LNCaP clone FGC (cell line): ENCODE measurements at regions not wholly inside any gene's neighbourhood (a gene's known extent, or its start where the extent isn't known, plus 50 kb on each side); places are given as distances from the start of the nearest gene placed in this dataset.
"Not testable (repeated sequence)": the region's sequence is repeated elsewhere in the genome, so short reads cannot be mapped to it uniquely, and the experiment has no call there.

ENCODE experiments used
- DNase-seq: peaks from one replicate; pipeline ENCODE4 v3.0.0-alpha.2; 2011; ENCODE audit warnings: low read depth
- H3K4me3 ChIP-seq: 2 replicates; pipeline ENCODE4 v1.5.1; 2011; ENCODE audit warnings: mild to moderate bottlenecking, low read depth, low read length, control low read depth
- CTCF ChIP-seq: IDR thresholded peaks from 2 replicates; pipeline ENCODE4 v1.5.1; 2012; ENCODE audit warnings: mild to moderate bottlenecking; ENCODE audit not compliant: control insufficient read depth, insufficient read depth; ENCODE audit errors: extremely low read depth

- no peak for TF ChIP-seq CTCF
- no peak overlapping the region for H3K4me3 ChIP-seq
- DNase-seq: no peak
Observed at GRCh38 chr21:24509131-24509530, 1098.2 kb downstream of the MRPL39 start.

GRCh38 chr21:24486973-24487372, 1120.3 kb downstream of the MRPL39 start:
- H3K4me3 ChIP-seq: no peak overlapping the region
- TF ChIP-seq CTCF: no peak
- no peak for DNase-seq

- not testable (repeated sequence) for H3K4me3 ChIP-seq, DNase-seq
Observed at GRCh38 chr21:24483361-24483760, 1123.9 kb downstream of the MRPL39 start.

- TF ChIP-seq CTCF: no peak
- H3K4me3 ChIP-seq: no peak overlapping the region
- DNase-seq: no peak
Observed at GRCh38 chr21:24470852-24471251, 1136.4 kb downstream of the MRPL39 start.

GRCh38 chr21:24456358-24456757, 1150.9 kb downstream of the MRPL39 start:
- no peak overlapping the region for H3K4me3 ChIP-seq
- DNase-seq: no peak
- TF ChIP-seq CTCF: no peak

- TF ChIP-seq CTCF: no peak
- H3K4me3 ChIP-seq: no peak overlapping the region
- no peak for DNase-seq
Observed at GRCh38 chr21:24450119-24450518, 1157.2 kb downstream of the MRPL39 start.

- DNase-seq: no peak
Observed at GRCh38 chr21:24445517-24445916, 1161.8 kb downstream of the MRPL39 start.

More at GRCh38 chr21:24445517-24445916, 1161.8 kb downstream of the MRPL39 start:
- no peak overlapping the region for H3K4me3 ChIP-seq
- no peak for TF ChIP-seq CTCF
